ENCODE measurements at regions not wholly inside any gene's neighbourhood (a gene's known extent, or its start where the extent isn't known, plus 50 kb on each side); places are given as distances from the start of the nearest gene placed in this dataset.

- no peak for ATAC-seq (ENCODE audit: low read depth)
Observed at GRCh38 chr2:236376566-236377244, 112.5 kb upstream of the ASB18 start.

More at GRCh38 chr2:236376566-236377244, 112.5 kb upstream of the ASB18 start:
- Histone ChIP-seq H3K9me3 (ENCODE audit: control extremely low read depth in 1 of 3, control insufficient read depth in 2 of 3, insufficient read depth in 1 of 3, low read length in 2 of 3) (no peaks in the 10 kb centered on the region), H2AFZ (ENCODE audit: insufficient read depth, low read depth, low read length, poor library complexity, severe bottlenecking) (no peak overlapping the region), H3K9ac (ENCODE audit: low read length) (no peak overlapping the region), H3K4me3 (ENCODE audit: control extremely low read depth in 1 of 5, extremely low read depth in 1 of 5, insufficient read depth in 1 of 5, low read depth in 2 of 5, low read length in 4 of 5) (no peak overlapping the region), H3K79me2 (ENCODE audit: control insufficient read depth, insufficient read depth, low read length) (no peaks in the 10 kb centered on the region), H3K4me2 (replicated peaks; ENCODE audit: low read depth, low read length, poor library complexity, severe bottlenecking) (no peak overlapping the region), H3K36me3 (replicated peaks in 1 of 2; ENCODE audit: control extremely low read depth in 1 of 2, control insufficient read depth in 1 of 2, extremely low read depth in 1 of 2, insufficient read depth in 2 of 2, low read length in 1 of 2) (no peaks in the 10 kb centered on the region), H3K27me3 (replicated peaks in 1 of 4; ENCODE audit: control extremely low read depth in 1 of 4, control insufficient read depth in 3 of 4, insufficient read depth in 4 of 4, low read length in 3 of 4) (peaks cover 0 to 4% (median 0%) of the 10 kb centered on the region in 4 experiments), H3K27ac (ENCODE audit: low read length in 2 of 2) (no peak overlapping the region), H4K20me1 (ENCODE audit: control insufficient read depth, insufficient read depth, low read length, poor library complexity, severe bottlenecking) (no peaks in the 10 kb centered on the region), H3K4me1 (ENCODE audit: control insufficient read depth in 2 of 2, insufficient read depth in 2 of 2, low read length in 2 of 2) (no peaks in the 10 kb centered on the region)
- intact Hi-C loops (cut with micrococcal nuclease): no loop called here
- no peak overlapping the region for H3K4me3 Mint-ChIP-seq
- peaks cover 14% of the 10 kb centered on the region for H3K27me3 Mint-ChIP-seq
- TF ChIP-seq EZH2 (IDR thresholded peaks at IDR 0.05; ENCODE audit: borderline replicate concordance, insufficient read depth, low read depth, low read length, poor library complexity, severe bottlenecking): no peak
- no peak for TF ChIP-seq CTCF (IDR thresholded peaks at IDR 0.05)
- CTCF ChIA-PET: no interaction called here
- POLR2A ChIA-PET: no interaction called here
- H3K27ac Mint-ChIP-seq: no peak overlapping the region
- no peak for DNase-seq
- WGBS (ENCODE audit: insufficient coverage): 83% methylated on average over 3 of the region's 7 CpGs
- H3K9me3 Mint-ChIP-seq (ENCODE audit: insufficient read depth): no peaks in the 10 kb centered on the region
- H3K4me1 Mint-ChIP-seq: no peaks in the 10 kb centered on the region

Data from B cell (primary cell).